GM23338 (cell line): ENCODE measurements at regions not wholly inside any gene's neighbourhood (a gene's known extent, or its start where the extent isn't known, plus 50 kb on each side); places are given as distances from the start of the nearest gene placed in this dataset.

Experiments
- ATAC-seq: fragments of 200-7000 bp; cut with Tn5 transposase; 3 replicates; pipeline ENCODE4 v1.9.1; 2020
- DNase-seq: peaks from one replicate; pipeline ENCODE4 v3.0.0-alpha.2; 2015; ENCODE audit warnings: low spot score
- H2AFZ ChIP-seq: fragments of 200-600 bp; sonication (generic); 2 replicates; pipeline ENCODE4 v1.8.0; 2016; ENCODE audit warnings: antibody characterized with exemption, mild to moderate bottlenecking, moderate library complexity
- H3F3A ChIP-seq: fragments of 200-600 bp; sonication (generic); replicated peaks from 2 replicates; pipeline ENCODE4 v1.8.0; 2017; ENCODE audit warnings: antibody characterized with exemption, mixed run types, low read depth
- H3K27ac ChIP-seq: fragments of 200-600 bp; sonication (generic); 2 replicates; pipeline ENCODE4 v1.6.1; 2016; ENCODE audit warnings: low read depth
- H3K27me3 ChIP-seq: fragments of 200-600 bp; sonication (generic); 2 replicates; pipeline ENCODE4 v1.8.0; 2016; ENCODE audit warnings: mild to moderate bottlenecking, mixed run types, moderate library complexity; ENCODE audit not compliant: insufficient read depth
- H3K36me3 ChIP-seq: fragments of 200-600 bp; sonication (generic); 2 replicates; pipeline ENCODE4 v1.8.0; 2016; ENCODE audit warnings: mild to moderate bottlenecking; ENCODE audit not compliant: insufficient read depth
- H3K4me1 ChIP-seq: fragments of 200-600 bp; sonication (generic); 2 replicates; pipeline ENCODE4 v1.8.0; 2016; ENCODE audit warnings: mild to moderate bottlenecking, moderate library complexity; ENCODE audit not compliant: insufficient read depth
- H3K4me2 ChIP-seq: fragments of 200-600 bp; sonication (generic); 2 replicates; pipeline ENCODE4 v1.7.1; 2017; ENCODE audit warnings: mixed run types
- H3K4me3 ChIP-seq: fragments of 200-600 bp; sonication (generic); 2 replicates; pipeline ENCODE4 v1.6.1; 2016; ENCODE audit warnings: mixed run types
- H3K79me2 ChIP-seq: fragments of 200-600 bp; sonication (generic); replicated peaks from 2 replicates; pipeline ENCODE4 v1.8.0; 2017; ENCODE audit warnings: mild to moderate bottlenecking; ENCODE audit not compliant: insufficient read depth
- H3K9me2 ChIP-seq: fragments of 200-600 bp; sonication (generic); 2 replicates; pipeline ENCODE4 v1.8.0; 2017; ENCODE audit not compliant: insufficient read depth
- H4K20me1 ChIP-seq: fragments of 200-600 bp; sonication (generic); replicated peaks from 2 replicates; pipeline ENCODE4 v1.8.0; 2017; ENCODE audit warnings: mild to moderate bottlenecking; ENCODE audit not compliant: insufficient read depth
- H3K27ac Mint-ChIP-seq: 2 replicates; pipeline ENCODE4 v1.8.0; 2020; ENCODE audit warnings: inconsistent platforms, mild to moderate bottlenecking, moderate library complexity, mixed read lengths
- H3K27me3 Mint-ChIP-seq: 3 replicates; pipeline ENCODE4 v1.8.0; 2022; ENCODE audit warnings: low read depth, mild to moderate bottlenecking, moderate library complexity, mixed read lengths, inconsistent platforms; ENCODE audit not compliant: insufficient read depth, poor library complexity
- H3K36me3 Mint-ChIP-seq: 3 replicates; pipeline ENCODE4 v1.8.0; 2021; ENCODE audit warnings: low read depth, mild to moderate bottlenecking, inconsistent platforms, moderate library complexity, mixed read lengths
- H3K4me1 Mint-ChIP-seq: 3 replicates; pipeline ENCODE4 v1.8.0; 2020; ENCODE audit warnings: mild to moderate bottlenecking, inconsistent platforms, mixed read lengths
- H3K4me3 Mint-ChIP-seq: 3 replicates; pipeline ENCODE4 v1.8.0; 2021; ENCODE audit warnings: moderate library complexity, mild to moderate bottlenecking, inconsistent platforms, mixed read lengths
- H3K9me3 Mint-ChIP-seq: 3 replicates; pipeline ENCODE4 v1.8.0; 2020; ENCODE audit warnings: moderate library complexity, mild to moderate bottlenecking, inconsistent platforms, mixed read lengths
- CREB1 ChIP-seq: fragments of 250-450 bp; sonication (Bioruptor Pico); IDR thresholded peaks from 2 replicates; pipeline ENCODE4 v1.5.0; 2020; ENCODE audit warnings: low read depth, mild to moderate bottlenecking, moderate library complexity
- CTCF ChIP-seq, 2 experiments: fragments of 200-600 bp in 1 of 2; sonication (generic) in 1 of 2; conservative IDR thresholded peaks; 2 replicates each; pipeline versions ENCODE4 v1.5.1 to v1.6.1; 2016 to 2017; ENCODE audit warnings: antibody characterized with exemption in 2 of 2, low read depth in 2 of 2, mild to moderate bottlenecking in 2 of 2, moderate library complexity in 1 of 2
- EZH2 ChIP-seq: fragments of 200-600 bp; sonication (generic); IDR thresholded peaks from one replicate; pipeline ENCODE4 v1.8.0; 2017; ENCODE audit warnings: antibody characterized with exemption, mild to moderate bottlenecking, low read depth; ENCODE audit not compliant: unreplicated experiment
- EZH2phosphoT487 ChIP-seq: fragments of 200-600 bp; sonication (generic); IDR thresholded peaks from one replicate; pipeline ENCODE4 v1.8.1; 2018; ENCODE audit warnings: antibody characterized with exemption; ENCODE audit not compliant: unreplicated experiment
- JUNB ChIP-seq: IDR thresholded peaks from one replicate; pipeline ENCODE4 v1.6.1; 2016; ENCODE audit warnings: antibody characterized with exemption; ENCODE audit not compliant: unreplicated experiment
- NANOG ChIP-seq: IDR thresholded peaks from 2 replicates; pipeline ENCODE4 v1.6.1; 2016; ENCODE audit warnings: antibody characterized with exemption, borderline replicate concordance
- STAT1 ChIP-seq: IDR thresholded peaks from one replicate; pipeline ENCODE4 v1.6.1; 2016; ENCODE audit warnings: antibody characterized with exemption; ENCODE audit not compliant: unreplicated experiment
- ZNF114 ChIP-seq: fragments of 250-450 bp; sonication (Bioruptor Pico); IDR thresholded peaks from 2 replicates; pipeline ENCODE4 v1.5.0; 2020; ENCODE audit warnings: mild to moderate bottlenecking, moderate library complexity
- ZNF331 ChIP-seq: fragments of 250-450 bp; sonication (Bioruptor Pico); IDR thresholded peaks from 2 replicates; pipeline ENCODE4 v1.5.0; 2020; ENCODE audit warnings: low read depth, mild to moderate bottlenecking, moderate library complexity
- ZNF462 ChIP-seq: fragments of 250-450 bp; sonication (Bioruptor Pico); IDR thresholded peaks from 2 replicates; pipeline ENCODE4 v1.5.0; 2020; ENCODE audit warnings: mild to moderate bottlenecking, moderate library complexity
- TF ChIP-seq, protein P1 (sequence below): IDR thresholded peaks from 2 replicates; pipeline ENCODE4 v1.6.1; 2016; ENCODE audit warnings: antibody characterized with exemption

- H3K4me2 ChIP-seq = no peak overlapping the region
- H4K20me1 ChIP-seq = no peaks in the 10 kb centered on the region
- no peaks in the 10 kb centered on the region for H3K4me1 ChIP-seq
- Mint-ChIP-seq H3K36me3 (no peaks in the 10 kb centered on the region), H3K4me1 (peaks cover 6% of the 10 kb centered on the region; the same call in 2 of the 3 replicates), H3K4me3 (no peak overlapping the region), H3K27me3 (no peaks in the 10 kb centered on the region), H3K9me3 (no peaks in the 10 kb centered on the region), H3K27ac (no peak overlapping the region)
- H3K27ac ChIP-seq = no peak overlapping the region
- no peaks in the 10 kb centered on the region for H3K79me2 ChIP-seq
- no peak overlapping the region for H2AFZ ChIP-seq
- DNase-seq = no peak
- TF ChIP-seq ZNF114 = no peak
- TF ChIP-seq ZNF331 (CRISPR knock-in tag) = no peak
- no peak for TF ChIP-seq STAT1
- TF ChIP-seq CREB1 (CRISPR knock-in tag) = no peak
- TF ChIP-seq, protein P1, sequence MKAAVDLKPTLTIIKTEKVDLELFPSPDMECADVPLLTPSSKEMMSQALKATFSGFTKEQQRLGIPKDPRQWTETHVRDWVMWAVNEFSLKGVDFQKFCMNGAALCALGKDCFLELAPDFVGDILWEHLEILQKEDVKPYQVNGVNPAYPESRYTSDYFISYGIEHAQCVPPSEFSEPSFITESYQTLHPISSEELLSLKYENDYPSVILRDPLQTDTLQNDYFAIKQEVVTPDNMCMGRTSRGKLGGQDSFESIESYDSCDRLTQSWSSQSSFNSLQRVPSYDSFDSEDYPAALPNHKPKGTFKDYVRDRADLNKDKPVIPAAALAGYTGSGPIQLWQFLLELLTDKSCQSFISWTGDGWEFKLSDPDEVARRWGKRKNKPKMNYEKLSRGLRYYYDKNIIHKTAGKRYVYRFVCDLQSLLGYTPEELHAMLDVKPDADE = no peak
- no peaks in the 10 kb centered on the region for H3K36me3 ChIP-seq
- H3K27me3 ChIP-seq = no peaks in the 10 kb centered on the region
- no peaks in the 10 kb centered on the region for H3K9me2 ChIP-seq
- no peaks in the 10 kb centered on the region for H3F3A ChIP-seq
- no peak for ATAC-seq
- no peak overlapping the region for H3K4me3 ChIP-seq
These were observed 469.0 kb upstream of the MEF2C start for GRCh38 chr5:89351975-89352374.

- ATAC-seq (no peak), DNase-seq (no peak)
- Histone ChIP-seq H3K9me2 (no peaks in the 10 kb centered on the region), H3F3A (no peaks in the 10 kb centered on the region), H3K36me3 (no peaks in the 10 kb centered on the region), H3K27me3 (no peaks in the 10 kb centered on the region), H4K20me1 (no peaks in the 10 kb centered on the region), H3K79me2 (no peaks in the 10 kb centered on the region), H2AFZ (no peak overlapping the region), H3K27ac (no peak overlapping the region), H3K4me3 (no peak overlapping the region), H3K4me2 (no peak overlapping the region), H3K4me1 (no peaks in the 10 kb centered on the region)
- Mint-ChIP-seq H3K27ac (no peak overlapping the region), H3K36me3 (no peaks in the 10 kb centered on the region), H3K4me3 (no peak overlapping the region), H3K9me3 (no peaks in the 10 kb centered on the region), H3K4me1 (peaks cover 6% of the 10 kb centered on the region; the same call in 2 of the 3 replicates), H3K27me3 (no peaks in the 10 kb centered on the region)
- TF ChIP-seq NANOG (no peak), CREB1 (CRISPR knock-in tag) (no peak), EZH2phosphoT487 (no peak), JUNB (no peak), STAT1 (no peak), EZH2 (no peak), ZNF462 (CRISPR knock-in tag) (no peak), CTCF (conservative IDR thresholded peaks at IDR 0.05; ENCODE audit: low read depth in 2 of 2) (no peak)
- TF ChIP-seq, protein P1 = no peak
These were observed 468.2 kb upstream of the MEF2C start for GRCh38 chr5:89351222-89351621.
